ENCODE measurements at regions not wholly inside any gene's neighbourhood (a gene's known extent, or its start where the extent isn't known, plus 50 kb on each side); places are given as distances from the start of the nearest gene placed in this dataset.
"Not testable (repeated sequence)": the region's sequence is repeated elsewhere in the genome, so short reads cannot be mapped to it uniquely, and the experiment has no call there.

- no peak overlapping the region for H3K4me3 ChIP-seq (ENCODE audit: low read length in 2 of 2)
- no peak overlapping the region for H3K27ac ChIP-seq (ENCODE audit: low read depth in 1 of 2, low read length in 2 of 2)
- intact Hi-C loops (cut with DNase I): no loop called here
- DNase-seq (no peak), ATAC-seq (ENCODE audit: low FRiP score) (no peak)
- no peaks in the 10 kb centered on the region for H3K27me3 ChIP-seq (ENCODE audit: control insufficient read depth in 1 of 2, insufficient read depth in 2 of 2, low read length in 1 of 2)
- no peaks in the 10 kb centered on the region for H3K9me3 ChIP-seq (ENCODE audit: control insufficient read depth, low read length)
- no peaks in the 10 kb centered on the region for H3K4me1 ChIP-seq (ENCODE audit: control insufficient read depth in 1 of 2, insufficient read depth in 2 of 2, low read length in 2 of 2)
- H3K36me3 ChIP-seq (ENCODE audit: control insufficient read depth in 1 of 2, insufficient read depth in 2 of 2, low read length in 1 of 2): no peaks in the 10 kb centered on the region
Observed at GRCh38 chr1:163973586-163973985, 585.4 kb upstream of the PBX1 start.

GRCh38 chr1:163974120-163974519 lies 584.9 kb upstream of the PBX1 start:
- Histone ChIP-seq H3K27ac (ENCODE audit: low read depth in 1 of 2, low read length in 2 of 2) (no peak overlapping the region), H3K4me1 (ENCODE audit: control insufficient read depth in 1 of 2, insufficient read depth in 2 of 2, low read length in 2 of 2) (no peaks in the 10 kb centered on the region), H3K36me3 (ENCODE audit: control insufficient read depth in 1 of 2, insufficient read depth in 2 of 2, low read length in 1 of 2) (no peaks in the 10 kb centered on the region), H3K4me3 (ENCODE audit: low read length in 2 of 2) (no peak overlapping the region), H3K27me3 (ENCODE audit: control insufficient read depth in 1 of 2, insufficient read depth in 2 of 2, low read length in 1 of 2) (no peaks in the 10 kb centered on the region), H3K9me3 (ENCODE audit: control insufficient read depth, low read length) (no peaks in the 10 kb centered on the region)
- ATAC-seq (ENCODE audit: low FRiP score) (no peak), DNase-seq (no peak)
- 74 to 76% methylated on average over 2 of the region's 2 CpGs for WGBS, 2 donors
- intact Hi-C loops (cut with DNase I): no loop called here

- no peaks in the 10 kb centered on the region for H3K4me1 ChIP-seq (ENCODE audit: control insufficient read depth in 1 of 2, insufficient read depth in 2 of 2, low read length in 2 of 2)
- no peaks in the 10 kb centered on the region for H3K36me3 ChIP-seq (ENCODE audit: control insufficient read depth in 1 of 2, insufficient read depth in 2 of 2, low read length in 1 of 2)
- H3K4me3 ChIP-seq (ENCODE audit: low read length in 2 of 2): no peak overlapping the region
- peaks cover 2% of the 10 kb centered on the region for H3K9me3 ChIP-seq (ENCODE audit: control insufficient read depth, low read length)
- intact Hi-C loops (cut with DNase I): no loop called here
- ATAC-seq (ENCODE audit: low FRiP score) (no peak), DNase-seq (no peak)
- H3K27me3 ChIP-seq (ENCODE audit: control insufficient read depth in 1 of 2, insufficient read depth in 2 of 2, low read length in 1 of 2): no peaks in the 10 kb centered on the region
- no peak overlapping the region for H3K27ac ChIP-seq (ENCODE audit: low read depth in 1 of 2, low read length in 2 of 2)
- WGBS, 2 donors: 59 to 66% methylated on average over 1 of the region's 1 CpG
Observed at GRCh38 chr1:163980394-163980793, 578.6 kb upstream of the PBX1 start.

DNA sequence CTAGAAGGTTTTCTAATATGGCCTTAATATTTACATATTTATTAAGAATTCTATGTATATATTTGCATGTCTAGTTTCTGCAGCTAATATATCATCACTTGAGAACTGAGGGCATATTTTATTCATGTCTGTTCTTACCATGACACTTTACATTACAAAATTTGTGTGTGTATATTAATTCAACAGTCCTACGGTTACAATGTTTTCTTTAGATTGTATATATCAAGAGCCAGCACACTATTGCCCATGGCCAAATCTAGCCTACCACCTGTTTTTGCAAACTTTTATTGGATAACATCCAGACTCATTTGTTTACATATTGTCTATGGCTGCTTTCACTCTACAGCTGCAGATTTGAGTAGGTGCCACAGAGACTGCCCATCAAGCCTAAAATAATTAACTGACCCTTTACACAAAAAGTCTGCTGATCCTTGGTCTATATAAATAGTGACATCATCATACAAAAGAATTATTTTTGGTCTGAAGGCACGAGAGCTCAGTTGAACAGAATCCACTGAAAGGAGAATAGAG lies 577.4 kb upstream of the PBX1 start:
- WGBS, 2 donors: 8 to 9% methylated on average over 2 of the region's 2 CpGs
- no peaks in the 10 kb centered on the region for H3K4me1 ChIP-seq (ENCODE audit: control insufficient read depth in 1 of 2, insufficient read depth in 2 of 2, low read length in 2 of 2)
- ATAC-seq (ENCODE audit: low FRiP score) (no peak), DNase-seq (no peak)
- no peaks in the 10 kb centered on the region for H3K27me3 ChIP-seq (ENCODE audit: control insufficient read depth in 1 of 2, insufficient read depth in 2 of 2, low read length in 1 of 2)
- no peak overlapping the region for H3K27ac ChIP-seq (ENCODE audit: low read depth in 1 of 2, low read length in 2 of 2)
- H3K36me3 ChIP-seq (ENCODE audit: control insufficient read depth in 1 of 2, insufficient read depth in 2 of 2, low read length in 1 of 2): no peaks in the 10 kb centered on the region
- no peak overlapping the region for H3K4me3 ChIP-seq (ENCODE audit: low read length in 2 of 2)
- peaks cover 2% of the 10 kb centered on the region for H3K9me3 ChIP-seq (ENCODE audit: control insufficient read depth, low read length)
- intact Hi-C loops (cut with DNase I): no loop called here

DNA sequence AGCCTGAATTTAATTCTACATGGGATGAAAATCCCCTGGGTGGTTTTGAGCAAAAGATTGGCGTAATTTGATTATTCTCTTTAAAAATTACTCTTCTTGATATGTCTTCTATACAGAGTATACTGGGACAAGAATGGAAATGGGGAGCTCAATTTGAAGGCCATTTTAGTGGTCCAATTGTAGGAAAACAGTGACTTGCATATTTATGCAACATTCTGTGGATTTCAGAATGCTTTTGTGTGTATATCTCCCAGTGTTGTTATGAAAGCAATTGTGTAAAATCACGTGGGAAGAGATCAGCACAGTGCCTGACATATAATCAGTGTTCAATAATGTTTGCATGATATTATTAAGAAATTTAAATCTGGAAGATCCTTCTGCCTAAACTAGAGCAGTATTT lies 575.9 kb upstream of the PBX1 start:
- Histone ChIP-seq H3K27me3 (ENCODE audit: control insufficient read depth in 1 of 2, insufficient read depth in 2 of 2, low read length in 1 of 2) (no peaks in the 10 kb centered on the region), H3K9me3 (ENCODE audit: control insufficient read depth, low read length) (peaks cover 2% of the 10 kb centered on the region), H3K4me3 (ENCODE audit: low read length in 2 of 2) (no peak overlapping the region), H3K36me3 (ENCODE audit: control insufficient read depth in 1 of 2, insufficient read depth in 2 of 2, low read length in 1 of 2) (no peaks in the 10 kb centered on the region), H3K27ac (ENCODE audit: low read depth in 1 of 2, low read length in 2 of 2) (no peak overlapping the region), H3K4me1 (ENCODE audit: control insufficient read depth in 1 of 2, insufficient read depth in 2 of 2, low read length in 2 of 2) (no peaks in the 10 kb centered on the region)
- no peak for ATAC-seq (ENCODE audit: low FRiP score)
- DNase-seq: no peak
- intact Hi-C loops (cut with DNase I): no loop called here
- 77 to 79% methylated on average over 2 of the region's 2 CpGs for WGBS, 2 donors

DNA sequence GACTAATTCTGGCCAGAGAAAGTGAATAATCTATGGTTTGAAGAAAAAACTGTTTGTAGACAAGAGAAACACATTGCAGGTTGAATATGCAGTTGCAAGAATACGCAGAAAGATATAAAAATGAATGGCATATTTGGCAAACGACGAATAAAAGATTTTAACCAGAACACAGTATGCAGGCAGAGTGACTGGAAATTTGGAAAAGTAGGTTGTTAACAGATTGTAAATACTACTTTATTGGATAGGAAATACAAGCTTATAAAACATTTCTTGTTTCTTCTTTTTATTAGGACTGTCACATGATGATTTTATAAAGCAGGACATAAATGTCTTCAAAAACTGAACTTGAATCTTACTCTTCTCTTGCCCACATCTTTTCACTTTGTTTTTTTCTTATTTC lies 573.3 kb upstream of the PBX1 start:
- Histone ChIP-seq H3K9me3 (ENCODE audit: control insufficient read depth, low read length) (peaks cover 2% of the 10 kb centered on the region), H3K27me3 (ENCODE audit: control insufficient read depth in 1 of 2, insufficient read depth in 2 of 2, low read length in 1 of 2) (no peaks in the 10 kb centered on the region), H3K4me1 (ENCODE audit: control insufficient read depth in 1 of 2, insufficient read depth in 2 of 2, low read length in 2 of 2) (no peaks in the 10 kb centered on the region), H3K27ac (ENCODE audit: low read depth in 1 of 2, low read length in 2 of 2) (no peak overlapping the region), H3K36me3 (ENCODE audit: control insufficient read depth in 1 of 2, insufficient read depth in 2 of 2, low read length in 1 of 2) (no peaks in the 10 kb centered on the region), H3K4me3 (ENCODE audit: low read length in 2 of 2) (no peak overlapping the region)
- DNase-seq: no peak
- ATAC-seq (ENCODE audit: low FRiP score): no peak
- intact Hi-C loops (cut with DNase I): no loop called here
- 84 to 85% methylated on average over 3 of the region's 3 CpGs for WGBS, 2 donors

DNA sequence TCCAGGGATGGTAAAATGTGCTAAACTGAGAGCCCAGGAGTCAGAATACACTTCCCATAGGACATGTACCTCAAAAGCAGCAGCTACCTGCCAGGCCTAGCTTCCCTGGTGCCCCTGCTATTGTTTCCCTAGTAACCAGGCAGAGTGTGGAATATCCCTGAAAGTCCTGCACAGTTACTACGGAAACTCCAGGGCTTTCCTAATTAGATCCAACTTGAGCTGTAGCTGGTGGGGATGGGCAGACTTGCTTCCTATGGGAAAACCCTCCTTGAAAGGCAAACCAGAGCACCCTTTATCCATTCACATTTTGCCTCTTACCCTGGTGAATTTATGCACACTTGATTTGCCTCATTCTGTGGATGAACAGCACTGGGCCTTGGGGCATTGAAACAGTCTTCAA lies 559.9 kb upstream of the PBX1 start:
- DNase-seq (no peak), ATAC-seq (ENCODE audit: low FRiP score) (no peak)
- Histone ChIP-seq H3K27ac (ENCODE audit: low read depth in 1 of 2, low read length in 2 of 2) (no peak overlapping the region), H3K36me3 (ENCODE audit: control insufficient read depth in 1 of 2, insufficient read depth in 2 of 2, low read length in 1 of 2) (no peaks in the 10 kb centered on the region), H3K4me3 (ENCODE audit: low read length in 2 of 2) (no peak overlapping the region), H3K4me1 (ENCODE audit: control insufficient read depth in 1 of 2, insufficient read depth in 2 of 2, low read length in 2 of 2) (no peaks in the 10 kb centered on the region), H3K27me3 (ENCODE audit: control insufficient read depth in 1 of 2, insufficient read depth in 2 of 2, low read length in 1 of 2) (no peaks in the 10 kb centered on the region), H3K9me3 (ENCODE audit: control insufficient read depth, low read length) (peaks cover 1% of the 10 kb centered on the region)
- WGBS, 2 donors: 39 to 59% methylated on average over 1 of the region's 1 CpG
- intact Hi-C loops (cut with DNase I): no loop called here

- H3K36me3 ChIP-seq (ENCODE audit: control insufficient read depth in 1 of 2, insufficient read depth in 2 of 2, low read length in 1 of 2); H3K4me1 ChIP-seq (ENCODE audit: control insufficient read depth in 1 of 2, insufficient read depth in 2 of 2, low read length in 2 of 2); H3K4me3 ChIP-seq (ENCODE audit: low read length in 2 of 2); H3K27ac ChIP-seq (ENCODE audit: low read depth in 1 of 2, low read length in 2 of 2); DNase-seq; H3K9me3 ChIP-seq (ENCODE audit: control insufficient read depth, low read length); ATAC-seq (ENCODE audit: low FRiP score); intact Hi-C loops (cut with DNase I); H3K27me3 ChIP-seq (ENCODE audit: control insufficient read depth in 1 of 2, insufficient read depth in 2 of 2, low read length in 1 of 2): not testable (repeated sequence)
- WGBS, 2 donors: 76 to 79% methylated on average over 3 of the region's 3 CpGs
Observed at GRCh38 chr1:164006186-164006585, 552.8 kb upstream of the PBX1 start.

- intact Hi-C loops (cut with DNase I): no loop called here
- ATAC-seq (ENCODE audit: low FRiP score) (no peak), DNase-seq (no peak)
- Histone ChIP-seq H3K4me3 (ENCODE audit: low read length in 2 of 2) (no peak overlapping the region), H3K9me3 (ENCODE audit: control insufficient read depth, low read length) (no peaks in the 10 kb centered on the region), H3K4me1 (ENCODE audit: control insufficient read depth in 1 of 2, insufficient read depth in 2 of 2, low read length in 2 of 2) (no peaks in the 10 kb centered on the region), H3K27ac (ENCODE audit: low read depth in 1 of 2, low read length in 2 of 2) (no peak overlapping the region), H3K36me3 (ENCODE audit: control insufficient read depth in 1 of 2, insufficient read depth in 2 of 2, low read length in 1 of 2) (no peaks in the 10 kb centered on the region), H3K27me3 (ENCODE audit: control insufficient read depth in 1 of 2, insufficient read depth in 2 of 2, low read length in 1 of 2) (no peaks in the 10 kb centered on the region)
- WGBS, 2 donors: 85 to 87% methylated on average over 4 of the region's 4 CpGs
Observed at GRCh38 chr1:164006621-164007020, 552.4 kb upstream of the PBX1 start.
